ENCODE measurements at regions not wholly inside any gene's neighbourhood (a gene's known extent, or its start where the extent isn't known, plus 50 kb on each side); places are given as distances from the start of the nearest gene placed in this dataset.

DNA sequence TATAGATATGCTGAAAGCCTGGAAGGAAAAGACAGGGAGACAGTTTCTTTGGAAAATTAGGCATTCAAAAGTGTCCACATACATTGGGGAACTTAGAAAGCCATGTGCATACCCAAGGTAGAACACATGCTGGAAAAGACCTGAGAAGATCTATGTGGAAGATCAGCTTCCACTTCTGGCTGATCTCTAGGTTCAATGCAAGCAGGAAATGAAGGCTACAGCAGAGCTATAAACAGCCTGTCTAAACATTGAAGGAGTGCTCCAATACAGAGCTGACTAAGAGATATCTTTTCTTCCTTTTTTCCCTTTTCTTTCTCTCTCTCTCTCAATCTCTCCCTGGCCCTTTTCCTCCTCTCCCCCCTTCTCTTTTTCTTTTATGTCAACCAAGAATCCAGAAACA, 73.6 kb upstream of the TCF12 start:
- TF ChIP-seq, protein P1, sequence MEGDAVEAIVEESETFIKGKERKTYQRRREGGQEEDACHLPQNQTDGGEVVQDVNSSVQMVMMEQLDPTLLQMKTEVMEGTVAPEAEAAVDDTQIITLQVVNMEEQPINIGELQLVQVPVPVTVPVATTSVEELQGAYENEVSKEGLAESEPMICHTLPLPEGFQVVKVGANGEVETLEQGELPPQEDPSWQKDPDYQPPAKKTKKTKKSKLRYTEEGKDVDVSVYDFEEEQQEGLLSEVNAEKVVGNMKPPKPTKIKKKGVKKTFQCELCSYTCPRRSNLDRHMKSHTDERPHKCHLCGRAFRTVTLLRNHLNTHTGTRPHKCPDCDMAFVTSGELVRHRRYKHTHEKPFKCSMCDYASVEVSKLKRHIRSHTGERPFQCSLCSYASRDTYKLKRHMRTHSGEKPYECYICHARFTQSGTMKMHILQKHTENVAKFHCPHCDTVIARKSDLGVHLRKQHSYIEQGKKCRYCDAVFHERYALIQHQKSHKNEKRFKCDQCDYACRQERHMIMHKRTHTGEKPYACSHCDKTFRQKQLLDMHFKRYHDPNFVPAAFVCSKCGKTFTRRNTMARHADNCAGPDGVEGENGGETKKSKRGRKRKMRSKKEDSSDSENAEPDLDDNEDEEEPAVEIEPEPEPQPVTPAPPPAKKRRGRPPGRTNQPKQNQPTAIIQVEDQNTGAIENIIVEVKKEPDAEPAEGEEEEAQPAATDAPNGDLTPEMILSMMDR (IDR thresholded peaks at IDR 0.05; ENCODE audit: control extremely low read depth, extremely low read depth), result no peak

DNA sequence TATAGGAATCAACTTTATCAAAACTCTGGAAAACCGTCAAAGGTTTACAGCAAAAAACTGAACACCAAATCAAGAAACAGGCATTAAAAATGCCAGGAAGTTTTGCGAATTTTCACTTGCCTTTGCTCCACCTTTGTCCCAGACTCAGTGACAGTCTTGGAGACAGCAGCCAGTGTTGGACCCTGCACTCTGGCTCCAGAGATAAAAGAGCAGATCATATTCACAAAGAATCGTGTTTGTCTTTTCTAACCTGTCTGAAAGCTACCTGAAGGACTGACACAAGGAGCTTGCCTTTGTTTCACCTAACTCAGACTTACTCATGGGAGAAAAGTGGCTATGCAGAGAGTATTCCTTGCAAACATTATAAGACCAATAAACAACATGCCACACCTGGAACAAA, 74.0 kb upstream of the TCF12 start:
- Histone ChIP-seq H3K36me3 (ENCODE audit: control insufficient read depth in 4 of 4, insufficient read depth in 4 of 4, low read length in 4 of 4) (peaks cover 0 to 3% (median under 1%) of the 10 kb centered on the region in 4 donors), H3K9me3 (ENCODE audit: control insufficient read depth in 4 of 4, insufficient read depth in 3 of 4, low read length in 3 of 4) (no peaks in the 10 kb centered on the region), H3K27ac (ENCODE audit: low read depth in 1 of 2, low read length in 1 of 2) (no peak overlapping the region), H3K9ac (ENCODE audit: insufficient read depth in 1 of 2, low read length in 2 of 2) (no peak overlapping the region), H3K4me1 (ENCODE audit: control insufficient read depth in 5 of 5, insufficient read depth in 5 of 5, low read length in 5 of 5) (no peaks in the 10 kb centered on the region), H3K4me3 (no peak overlapping the region), H3K27me3 (ENCODE audit: control insufficient read depth in 3 of 3, insufficient read depth in 3 of 3, low read length in 2 of 3) (no peaks in the 10 kb centered on the region)
- WGBS, 2 donors, result 86 to 93% methylated on average over 3 of the region's 3 CpGs
- DNase-seq (no peak), ATAC-seq (ENCODE audit: insufficient read depth, low FRiP score) (no peak)
- TF ChIP-seq, protein P1 (IDR thresholded peaks at IDR 0.05; ENCODE audit: control extremely low read depth, extremely low read depth), result no peak

More for the DNA sequence above, 73.6 kb upstream of the TCF12 start:
- Histone ChIP-seq H3K4me3 (no peak overlapping the region), H3K4me1 (ENCODE audit: control insufficient read depth in 5 of 5, insufficient read depth in 5 of 5, low read length in 5 of 5) (no peaks in the 10 kb centered on the region), H3K9ac (ENCODE audit: insufficient read depth in 1 of 2, low read length in 2 of 2) (no peak overlapping the region), H3K36me3 (ENCODE audit: control insufficient read depth in 4 of 4, insufficient read depth in 4 of 4, low read length in 4 of 4) (peaks cover 0 to 3% (median under 1%) of the 10 kb centered on the region in 4 donors), H3K9me3 (ENCODE audit: control insufficient read depth in 4 of 4, insufficient read depth in 3 of 4, low read length in 3 of 4) (no peaks in the 10 kb centered on the region), H3K27ac (ENCODE audit: low read depth in 1 of 2, low read length in 1 of 2) (no peak overlapping the region), H3K27me3 (ENCODE audit: control insufficient read depth in 3 of 3, insufficient read depth in 3 of 3, low read length in 2 of 3) (no peaks in the 10 kb centered on the region)
- ATAC-seq (ENCODE audit: insufficient read depth, low FRiP score) (no peak), DNase-seq (no peak)

DNA sequence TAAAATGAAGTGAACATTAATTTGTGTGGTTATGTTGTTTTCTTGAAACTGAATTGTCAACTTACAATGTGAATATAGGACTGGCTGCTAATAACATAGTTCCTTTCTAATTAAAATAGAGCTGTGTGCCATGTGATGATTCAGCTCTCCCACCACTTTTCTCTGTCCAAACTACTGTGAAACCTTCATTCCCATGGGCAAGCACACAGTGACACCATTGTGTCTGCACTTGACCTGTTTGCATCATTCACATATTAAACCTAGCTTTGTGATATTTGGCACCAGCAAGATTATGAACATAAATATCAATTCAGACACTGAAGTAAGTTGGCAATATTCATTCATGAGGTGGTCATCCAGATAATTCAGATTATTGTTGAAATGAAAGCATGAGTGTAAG, 78.8 kb upstream of the TCF12 start:
- DNase-seq, result no peak
- H3K27me3 ChIP-seq (ENCODE audit: control insufficient read depth in 3 of 3, insufficient read depth in 3 of 3, low read length in 2 of 3), result no peaks in the 10 kb centered on the region
- no peak overlapping the region for H3K27ac ChIP-seq (ENCODE audit: low read depth in 1 of 2, low read length in 1 of 2)
- H3K36me3 ChIP-seq (ENCODE audit: control insufficient read depth in 4 of 4, insufficient read depth in 4 of 4, low read length in 4 of 4), result no peaks in the 10 kb centered on the region
- no peaks in the 10 kb centered on the region for H3K9me3 ChIP-seq (ENCODE audit: control insufficient read depth in 4 of 4, insufficient read depth in 3 of 4, low read length in 3 of 4)
- H3K9ac ChIP-seq (ENCODE audit: insufficient read depth in 1 of 2, low read length in 2 of 2), result no peak overlapping the region
- no peak for ATAC-seq (ENCODE audit: insufficient read depth, low FRiP score)
- TF ChIP-seq, protein P1 (IDR thresholded peaks at IDR 0.05; ENCODE audit: control extremely low read depth, extremely low read depth), result no peak
- no peak overlapping the region for H3K4me3 ChIP-seq
- peaks cover 0 to 5% (median 0%) of the 10 kb centered on the region in 5 donors for H3K4me1 ChIP-seq (ENCODE audit: control insufficient read depth in 5 of 5, insufficient read depth in 5 of 5, low read length in 5 of 5)

DNA sequence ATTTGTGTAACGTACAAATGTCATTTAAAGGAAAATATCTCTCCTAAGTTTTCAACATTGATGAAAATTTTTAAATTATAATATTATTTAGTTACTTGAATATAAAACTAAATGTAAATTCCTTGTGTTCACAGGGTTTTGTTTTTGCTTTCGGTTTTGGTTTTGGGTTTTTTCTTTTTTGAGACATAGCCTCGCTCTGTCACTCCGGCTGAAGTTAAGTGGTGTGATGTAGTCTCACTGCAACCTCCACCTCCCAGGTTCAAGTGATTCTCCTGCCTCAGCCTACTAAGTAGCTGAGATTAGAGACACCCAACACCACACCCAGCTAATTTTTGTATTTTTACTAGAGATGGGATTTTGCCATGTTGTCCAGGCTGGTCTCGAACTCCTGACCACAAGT, 79.3 kb upstream of the TCF12 start:
- Histone ChIP-seq H3K27ac (ENCODE audit: low read depth in 1 of 2, low read length in 1 of 2) (no peak overlapping the region), H3K4me1 (ENCODE audit: control insufficient read depth in 5 of 5, insufficient read depth in 5 of 5, low read length in 5 of 5) (peaks cover 0 to 5% (median 0%) of the 10 kb centered on the region in 5 donors), H3K4me3 (no peak overlapping the region), H3K9me3 (ENCODE audit: control insufficient read depth in 4 of 4, insufficient read depth in 3 of 4, low read length in 3 of 4) (no peaks in the 10 kb centered on the region), H3K27me3 (ENCODE audit: control insufficient read depth in 3 of 3, insufficient read depth in 3 of 3, low read length in 2 of 3) (no peaks in the 10 kb centered on the region), H3K36me3 (ENCODE audit: control insufficient read depth in 4 of 4, insufficient read depth in 4 of 4, low read length in 4 of 4) (no peaks in the 10 kb centered on the region), H3K9ac (ENCODE audit: insufficient read depth in 1 of 2, low read length in 2 of 2) (no peak overlapping the region)
- DNase-seq (no peak), ATAC-seq (ENCODE audit: insufficient read depth, low FRiP score) (no peak)
- TF ChIP-seq, protein P1 (IDR thresholded peaks at IDR 0.05; ENCODE audit: control extremely low read depth, extremely low read depth), result no peak
- 75 to 76% methylated on average over 5 of the region's 5 CpGs for WGBS, 2 donors

All from lung (tissue), 11 donors.